H1 (cell line): ENCODE measurements at regions not wholly inside any gene's neighbourhood (a gene's known extent, or its start where the extent isn't known, plus 50 kb on each side); places are given as distances from the start of the nearest gene placed in this dataset.
A peak's percentile ranks its signal among the peaks of the same experiment; 100 is the strongest.

Source experiments
- CTCF ChIA-PET: fragments of 300-600 bp; sonication (Branson Sonifier 250); formaldehyde crosslinking; loops from one replicate; lab custom pipeline; 2021; ENCODE audit not compliant: partially characterized antibody; lab: Charles Lee
- POLR2A ChIA-PET: fragments of 300-600 bp; sonication (Branson Sonifier 250); formaldehyde crosslinking; loops from one replicate; lab custom pipeline; 2021; ENCODE audit warnings: inconsistent platforms; ENCODE audit not compliant: partially characterized antibody; lab: Charles Lee
- DNase-seq, 2 experiments: peaks; one replicate each; pipeline versions ENCODE4 v3.0.0 to v3.0.0-alpha.2; 2010 to 2022; ENCODE audit warnings: low spot score in 2 of 2, low read depth in 1 of 2, mixed read lengths in 1 of 2
- FAIRE-seq: peaks from 2 replicates; lab custom pipeline; 2011; peaks lifted over from hg19 to GRCh38; lab: Jason Lieb, UNC
- H2AFZ ChIP-seq: 2 replicates; pipeline ENCODE4 v1.8.1; 2012; ENCODE audit warnings: low read length, inconsistent platforms
- H2AK5ac ChIP-seq: 2 replicates; pipeline ENCODE4 v1.6.1; 2013; ENCODE audit warnings: low read depth, low read length
- H2BK120ac ChIP-seq: replicated peaks from 2 replicates; pipeline ENCODE3; 2013; ENCODE audit warnings: low read depth, low read length, inconsistent platforms
- H2BK12ac ChIP-seq: 2 replicates; pipeline ENCODE4 v1.6.1; 2013; ENCODE audit warnings: low read depth, low read length
- H2BK15ac ChIP-seq: 2 replicates; pipeline ENCODE4 v1.6.1; 2013; ENCODE audit warnings: low read length
- H2BK20ac ChIP-seq: 2 replicates; pipeline ENCODE4 v1.6.1; 2013; ENCODE audit warnings: low read length
- H2BK5ac ChIP-seq: 2 replicates; pipeline ENCODE4 v1.6.1; 2013; ENCODE audit warnings: low read depth, low read length
- H3K14ac ChIP-seq: 2 replicates; pipeline ENCODE4 v1.6.1; 2013; ENCODE audit warnings: inconsistent platforms; ENCODE audit not compliant: insufficient read length
- H3K18ac ChIP-seq: 2 replicates; pipeline ENCODE4 v1.6.1; 2013; ENCODE audit warnings: low read length; ENCODE audit errors: extremely low read depth
- H3K23ac ChIP-seq: 2 replicates; pipeline ENCODE4 v1.6.1; 2013; ENCODE audit warnings: inconsistent platforms; ENCODE audit not compliant: insufficient read length
- H3K23me2 ChIP-seq: 2 replicates; pipeline ENCODE4 v1.6.1; 2013; ENCODE audit warnings: low read depth, low read length
- H3K27ac ChIP-seq: 2 replicates; pipeline ENCODE4 v1.6.1; 2011; ENCODE audit warnings: low read depth, low read length, inconsistent platforms
- H3K27me3 ChIP-seq, 4 experiments: replicated peaks in 1 of 4; 1 replicate in 1 of 4; 2 replicates in 3 of 4; pipeline versions ENCODE4 v1.6.1 to v1.8.1; 2011 to 2013; ENCODE audit warnings: low read length in 3 of 4, mild to moderate bottlenecking in 3 of 4, inconsistent platforms in 2 of 4, mixed read lengths in 2 of 4, moderate library complexity in 1 of 4; ENCODE audit not compliant: control insufficient read depth in 3 of 4, insufficient read depth in 3 of 4; ENCODE audit errors: extremely low read depth in 1 of 4
- H3K36me3 ChIP-seq, 4 experiments: 2 replicates each; pipeline versions ENCODE4 v1.6.1 to v1.8.1; 2011 to 2013; ENCODE audit warnings: mild to moderate bottlenecking in 4 of 4, low read length in 3 of 4, moderate library complexity in 2 of 4, control low read depth in 1 of 4, inconsistent platforms in 1 of 4; ENCODE audit not compliant: insufficient read depth in 4 of 4, control insufficient read depth in 2 of 4
- H3K4ac ChIP-seq: replicated peaks from 2 replicates; pipeline ENCODE3; 2013; ENCODE audit warnings: low read length, low read depth, mixed read lengths, inconsistent platforms; ENCODE audit not compliant: insufficient read length
- H3K4me1 ChIP-seq, 4 experiments: replicated peaks in 1 of 4; 1 replicate in 1 of 4; 2 replicates in 3 of 4; pipeline versions ENCODE4 v1.6.1 to v1.8.1; 2011 to 2013; ENCODE audit warnings: low read length in 3 of 4, inconsistent platforms in 2 of 4, mixed read lengths in 1 of 4; ENCODE audit not compliant: insufficient read depth in 4 of 4, control insufficient read depth in 3 of 4
- H3K4me2 ChIP-seq, 2 experiments: 2 replicates each; pipeline versions ENCODE4 v1.6.1 to v1.8.1; 2011 to 2013; ENCODE audit warnings: low read depth in 2 of 2, low read length in 2 of 2, control low read depth in 1 of 2, inconsistent platforms in 1 of 2, mild to moderate bottlenecking in 1 of 2; ENCODE audit not compliant: insufficient read depth in 1 of 2
- H3K4me3 ChIP-seq, 4 experiments: fragments of 200-600, 300-600 bp in 1 of 4; sonication (generic), shearing (Covaris generic), sonication (Bioruptor Twin) in 1 of 4; 2 replicates each; pipeline versions ENCODE4 v1.5.1 to v1.8.1; 2011 to 2016; ENCODE audit warnings: low read length in 4 of 4, low read depth in 3 of 4, control low read depth in 2 of 4, inconsistent platforms in 2 of 4, mild to moderate bottlenecking in 2 of 4, mixed read lengths in 1 of 4, moderate library complexity in 1 of 4; ENCODE audit not compliant: insufficient read depth in 2 of 4; ENCODE audit errors: extremely low read depth in 1 of 4
- H3K56ac ChIP-seq: replicated peaks from 2 replicates; pipeline ENCODE3; 2013; ENCODE audit warnings: low read depth, mild to moderate bottlenecking, mixed read lengths, low read length, inconsistent platforms; ENCODE audit not compliant: insufficient read length
- H3K79me1 ChIP-seq: 2 replicates; pipeline ENCODE4 v1.6.1; 2013; ENCODE audit warnings: low read depth, low read length, control low read depth
- H3K79me2 ChIP-seq, 2 experiments: 2 replicates each; pipeline versions ENCODE4 v1.6.1 to v1.8.1; 2012 to 2013; ENCODE audit warnings: low read length in 2 of 2, mild to moderate bottlenecking in 2 of 2, inconsistent platforms in 1 of 2; ENCODE audit not compliant: insufficient read depth in 2 of 2, control insufficient read depth in 1 of 2
- H3K9ac ChIP-seq, 4 experiments: replicated peaks in 1 of 4; 1 replicate in 1 of 4; 2 replicates in 3 of 4; pipeline versions ENCODE4 v1.6.1 to v1.8.1; 2011 to 2013; ENCODE audit warnings: low read depth in 3 of 4, low read length in 3 of 4, control low read depth in 2 of 4, mild to moderate bottlenecking in 2 of 4, moderate library complexity in 2 of 4, inconsistent platforms in 1 of 4; ENCODE audit errors: extremely low read depth in 1 of 4
- H3K9me3 ChIP-seq, 2 experiments: 2 replicates each; pipeline versions ENCODE4 v1.6.1 to v1.8.1; 2012 to 2013; ENCODE audit warnings: mild to moderate bottlenecking in 2 of 2, moderate library complexity in 2 of 2, control low read depth in 1 of 2, inconsistent platforms in 1 of 2, low read depth in 1 of 2, low read length in 1 of 2, mixed read lengths in 1 of 2; ENCODE audit not compliant: insufficient read depth in 2 of 2
- H4K20me1 ChIP-seq, 2 experiments: replicated peaks in 1 of 2; 2 replicates each; pipeline versions ENCODE3 to v1.8.1; 2011 to 2013; ENCODE audit warnings: inconsistent platforms in 2 of 2, low read length in 2 of 2, mild to moderate bottlenecking in 1 of 2; ENCODE audit not compliant: insufficient read depth in 2 of 2, control insufficient read depth in 1 of 2
- H4K5ac ChIP-seq: 2 replicates; pipeline ENCODE4 v1.6.1; 2013; ENCODE audit warnings: low read length, low read depth, mixed read lengths, inconsistent platforms; ENCODE audit not compliant: insufficient read length
- H4K8ac ChIP-seq: 2 replicates; pipeline ENCODE4 v1.8.0; 2013; ENCODE audit warnings: mild to moderate bottlenecking, moderate library complexity, low read length, inconsistent platforms; ENCODE audit not compliant: insufficient read depth; ENCODE audit errors: extremely low read depth
- H4K91ac ChIP-seq: replicated peaks from 2 replicates; pipeline ENCODE3; 2013; ENCODE audit warnings: low read length, mixed read lengths, inconsistent platforms; ENCODE audit not compliant: insufficient read length
- ATF2 ChIP-seq: IDR thresholded peaks from 2 replicates; pipeline ENCODE4 v1.6.1; 2012; ENCODE audit warnings: low read length, inconsistent platforms
- CBX5 ChIP-seq: fragments of 300-800, 300-1000 bp; sonication (generic); IDR thresholded peaks from 2 replicates; pipeline ENCODE4 v1.7.1; 2016; ENCODE audit warnings: antibody characterized with exemption, low read length, low read depth
- FOSL1 ChIP-seq: IDR thresholded peaks from 2 replicates; pipeline ENCODE4 v1.6.1; 2011; ENCODE audit warnings: mild to moderate bottlenecking, low read depth, low read length, moderate library complexity; ENCODE audit not compliant: insufficient read depth
- WGBS, 2 experiments: shearing (Covaris generic) in 1 of 2; methylation state at CpG; one replicate each; pipeline versions ENCODE4 v1.1.6 to v1.1.7; 2013 to 2015; ENCODE audit warnings: low lambda C conversion rate in 2 of 2, mixed read lengths in 2 of 2, inconsistent platforms in 1 of 2, low coverage in 1 of 2, missing lambda C conversion rate in 1 of 2; ENCODE audit not compliant: insufficient replicate concordance in 2 of 2, insufficient coverage in 1 of 2, insufficient read length in 1 of 2; ENCODE audit errors: extremely low coverage in 1 of 2, missing lambda C conversion rate in 1 of 2; 5-methylcytosine and 5-hydroxymethylcytosine counted together

- no peak overlapping the region for H3K9ac ChIP-seq
- no peaks in the 10 kb centered on the region for H3K23me2 ChIP-seq
- H3K79me1 ChIP-seq: no peaks in the 10 kb centered on the region
- FAIRE-seq (no peak), DNase-seq (peak in 1 of 2 experiments; percentile 16)
- no peaks in the 10 kb centered on the region for H3K36me3 ChIP-seq
- no peak overlapping the region for H4K5ac ChIP-seq
- no peak overlapping the region for H4K8ac ChIP-seq
- no peaks in the 10 kb centered on the region for H3K79me2 ChIP-seq
- no peak overlapping the region for H3K23ac ChIP-seq
- TF ChIP-seq CBX5 (no peak), FOSL1 (no peak), ATF2 (no peak)
- POLR2A ChIA-PET: no interaction called here
- WGBS, 2 experiments: 95% methylated on average over 1 of the region's 1 CpG; no CpG with 5 or more reads in 1 of the 2 experiments
- H2BK120ac ChIP-seq: no peak overlapping the region
- H3K4ac ChIP-seq: no peak overlapping the region
- CTCF ChIA-PET: interaction anchor here (0.9 kb wide), 1 partner anchor 8 kb away, joined by 3 read pairs; no protein-coding TSS in a partner anchor
- H4K20me1 ChIP-seq: no peaks in the 10 kb centered on the region
- no peaks in the 10 kb centered on the region; a peak in 2 of 7 replicates for H3K27me3 ChIP-seq
- H2BK12ac ChIP-seq: no peak overlapping the region
- H3K4me2 ChIP-seq: no peak overlapping the region
- H2BK20ac ChIP-seq: no peak overlapping the region
- H3K4me3 ChIP-seq: no peak overlapping the region
- H2BK15ac ChIP-seq: no peak overlapping the region
- H2BK5ac ChIP-seq: no peak overlapping the region
- no peak overlapping the region for H2AFZ ChIP-seq
- no peak overlapping the region for H2AK5ac ChIP-seq
- H3K9me3 ChIP-seq: no peaks in the 10 kb centered on the region
- H3K18ac ChIP-seq: no peak overlapping the region
- no peaks in the 10 kb centered on the region for H3K4me1 ChIP-seq
- no peak overlapping the region for H3K56ac ChIP-seq
- H4K91ac ChIP-seq: no peak overlapping the region
- H3K27ac ChIP-seq: no peak overlapping the region
- no peak overlapping the region for H3K14ac ChIP-seq
Measured at GRCh38 chr5:73256862-73257261, 83.9 kb downstream of the TMEM174 start.
